Activated T-helper 2 cell treated with anti-CD3 and anti-CD28 coated beads, Interferon-gamma antibody, Interleukin-2, Interleukin-4, amounts not matched to agents 10 μg/mL and 5 μg/mL and 100 μg/mL, durations not matched to agents 14 hours and 24 hours and 36 hours (primary cell): ENCODE measurements at regions not wholly inside any gene's neighbourhood (a gene's known extent, or its start where the extent isn't known, plus 50 kb on each side); places are given as distances from the start of the nearest gene placed in this dataset.

ENCODE experiments used
- DNase-seq: peaks from one replicate; pipeline ENCODE4 v3.0.0; 2021; ENCODE audit warnings: low spot score
- H3K27ac Mint-ChIP-seq: one replicate; pipeline ENCODE4 v1.8.0; 2021; ENCODE audit warnings: mixed read lengths
- H3K27me3 Mint-ChIP-seq: one replicate; pipeline ENCODE4 v1.8.0; 2021; ENCODE audit warnings: low read depth, mixed read lengths
- H3K36me3 Mint-ChIP-seq: one replicate; pipeline ENCODE4 v1.8.0; 2021; ENCODE audit warnings: low read depth, mixed read lengths
- H3K4me1 Mint-ChIP-seq: one replicate; pipeline ENCODE4 v1.8.0; 2021; ENCODE audit warnings: low read depth, mixed read lengths
- H3K4me3 Mint-ChIP-seq: one replicate; pipeline ENCODE4 v1.8.0; 2021; ENCODE audit warnings: low read depth, mild to moderate bottlenecking, moderate library complexity, mixed read lengths
- H3K9me3 Mint-ChIP-seq: one replicate; pipeline ENCODE4 v1.8.0; 2021; ENCODE audit warnings: mixed read lengths
- intact Hi-C: fragments of 100-400 bp; cut with micrococcal nuclease; formaldehyde crosslinking; loops from one replicate; pipeline ENCODE4 v1.15.1; 2023

DNA sequence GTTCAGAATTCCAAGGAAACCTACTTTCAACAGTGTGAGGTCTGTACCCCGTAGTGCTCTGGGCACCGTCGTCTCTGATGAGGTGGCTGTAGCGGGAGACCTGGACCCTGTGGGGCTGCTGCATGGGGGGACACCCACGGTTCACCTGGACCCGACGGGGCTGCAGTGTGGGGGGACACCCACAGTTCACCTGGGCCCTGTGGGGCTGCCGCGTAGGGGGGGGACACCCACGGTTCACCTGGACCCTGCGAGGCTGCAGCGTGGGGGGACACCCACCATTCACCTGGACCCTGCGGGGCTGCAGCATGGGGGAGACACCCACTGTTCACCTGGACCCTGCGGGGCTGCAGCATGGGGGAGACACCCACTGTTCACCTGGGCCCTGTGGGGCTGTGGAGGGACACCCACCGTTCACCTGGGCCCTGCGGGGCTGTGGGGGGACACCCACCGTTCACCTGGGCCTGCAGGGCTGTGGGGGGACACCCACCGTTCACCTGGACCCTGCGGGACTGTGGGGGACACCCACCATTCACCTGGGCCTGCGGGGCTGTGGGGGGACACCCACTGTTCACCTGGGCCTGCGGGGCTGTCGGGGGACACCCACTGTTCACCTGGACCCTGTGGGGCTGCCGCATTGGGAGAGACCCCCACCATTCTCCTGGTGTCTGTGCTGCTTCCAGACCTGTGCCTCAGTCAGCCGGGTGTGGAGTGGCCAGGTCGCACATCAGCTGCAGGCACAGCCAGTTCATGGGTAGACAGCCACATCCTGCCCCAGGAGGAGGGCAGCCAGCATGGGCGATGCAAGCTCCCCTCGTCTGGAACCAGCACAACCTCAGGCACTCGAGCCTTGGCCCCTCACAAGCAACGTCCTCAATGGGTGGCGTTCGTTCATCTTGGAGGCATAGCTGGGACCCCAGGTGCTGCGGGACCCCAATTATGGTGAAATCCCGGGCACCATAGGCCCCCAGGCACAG lies 114.5 kb downstream of the TMEM18 start:
- intact Hi-C loops: no loop called here

DNA sequence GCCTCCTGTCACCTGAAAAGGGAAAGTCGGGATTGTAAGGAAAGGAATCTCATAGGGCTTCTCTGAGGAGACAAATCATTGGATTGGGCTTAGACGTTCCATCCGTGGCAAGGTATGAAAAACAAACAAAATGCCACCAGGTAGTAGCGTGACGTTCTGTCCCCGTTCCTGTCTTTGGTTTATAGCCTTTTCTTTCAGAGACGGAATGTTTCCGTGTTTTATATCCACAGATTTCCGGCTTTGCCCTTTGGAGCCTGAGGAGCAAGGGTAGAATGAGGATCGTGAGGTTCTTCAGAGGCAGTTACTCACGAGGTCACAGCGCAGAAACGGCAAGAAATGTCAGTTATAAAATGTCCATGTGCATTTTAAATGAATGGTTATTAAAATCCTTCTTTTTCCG lies 118.3 kb downstream of the TMEM18 start:
- intact Hi-C loops: no loop called here
- H3K4me3 Mint-ChIP-seq: no peak overlapping the region
- DNase-seq: no peak
- H3K4me1 Mint-ChIP-seq: no peaks in the 10 kb centered on the region
- H3K27me3 Mint-ChIP-seq: no peaks in the 10 kb centered on the region
- no peaks in the 10 kb centered on the region for H3K36me3 Mint-ChIP-seq
- no peak overlapping the region for H3K27ac Mint-ChIP-seq
- H3K9me3 Mint-ChIP-seq: no peaks in the 10 kb centered on the region

More for the DNA sequence above, 114.5 kb downstream of the TMEM18 start:
- no peak for DNase-seq
- Mint-ChIP-seq H3K9me3 (no peaks in the 10 kb centered on the region), H3K27ac (no peak overlapping the region), H3K4me1 (no peaks in the 10 kb centered on the region), H3K27me3 (no peaks in the 10 kb centered on the region), H3K4me3 (no peak overlapping the region), H3K36me3 (no peaks in the 10 kb centered on the region)

DNA sequence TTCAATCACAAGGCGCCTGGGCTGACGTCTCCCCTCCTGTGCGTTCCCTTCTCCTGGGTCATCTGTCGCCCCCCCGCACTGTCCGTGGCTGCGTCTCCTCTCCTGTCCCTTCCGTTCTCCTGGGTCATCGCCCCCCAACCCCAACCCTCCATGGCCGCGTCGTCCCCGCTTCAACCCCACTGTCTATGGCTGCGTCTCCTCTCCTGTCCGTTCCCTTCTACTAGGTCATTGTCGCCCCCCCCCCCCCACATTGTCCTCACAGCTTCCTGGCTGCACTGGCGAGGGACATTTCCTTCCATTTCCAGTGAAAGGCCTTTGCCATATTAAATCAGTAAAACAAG lies 118.9 kb downstream of the TMEM18 start:
- no peaks in the 10 kb centered on the region for H3K27me3 Mint-ChIP-seq
- no peak overlapping the region for H3K27ac Mint-ChIP-seq
- no peak overlapping the region for H3K4me3 Mint-ChIP-seq
- no peak for DNase-seq
- no peaks in the 10 kb centered on the region for H3K9me3 Mint-ChIP-seq
- H3K4me1 Mint-ChIP-seq: no peaks in the 10 kb centered on the region
- no peaks in the 10 kb centered on the region for H3K36me3 Mint-ChIP-seq
- intact Hi-C loops: no loop called here

DNA sequence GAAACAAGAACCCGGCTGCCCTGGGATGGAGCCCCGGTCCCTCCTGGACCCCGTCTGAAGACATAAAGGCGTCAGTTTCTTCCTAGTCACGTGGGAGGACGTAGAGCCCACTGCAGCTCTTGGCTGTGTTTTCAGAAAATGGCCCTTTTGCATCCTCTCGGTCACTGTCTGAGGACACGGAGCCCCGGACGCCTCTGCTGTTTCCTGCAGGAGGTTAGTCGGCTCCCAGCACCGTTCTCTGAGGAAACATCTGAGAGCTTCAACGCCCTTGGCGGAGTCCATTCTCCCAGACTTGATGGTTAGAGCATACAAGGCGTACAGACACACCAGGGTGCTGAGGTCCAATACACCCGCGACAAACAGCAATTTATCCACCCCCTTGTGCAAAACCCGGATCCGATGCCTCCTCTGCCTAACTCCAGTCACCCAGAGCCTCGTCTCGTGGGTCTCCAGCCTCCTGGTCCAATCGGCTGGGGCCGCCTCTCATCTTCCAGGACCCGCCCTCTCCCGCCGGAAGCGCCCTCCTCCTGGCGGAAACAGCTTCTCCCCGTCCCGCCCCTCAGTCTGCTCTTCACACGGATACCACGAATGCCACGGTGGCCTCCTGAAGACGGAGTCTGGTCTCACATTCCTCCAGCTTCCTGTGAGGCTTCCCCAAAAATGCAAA lies 119.4 kb downstream of the TMEM18 start:
- no peak for DNase-seq
- Mint-ChIP-seq H3K27me3 (no peaks in the 10 kb centered on the region), H3K4me1 (no peaks in the 10 kb centered on the region)

DNA sequence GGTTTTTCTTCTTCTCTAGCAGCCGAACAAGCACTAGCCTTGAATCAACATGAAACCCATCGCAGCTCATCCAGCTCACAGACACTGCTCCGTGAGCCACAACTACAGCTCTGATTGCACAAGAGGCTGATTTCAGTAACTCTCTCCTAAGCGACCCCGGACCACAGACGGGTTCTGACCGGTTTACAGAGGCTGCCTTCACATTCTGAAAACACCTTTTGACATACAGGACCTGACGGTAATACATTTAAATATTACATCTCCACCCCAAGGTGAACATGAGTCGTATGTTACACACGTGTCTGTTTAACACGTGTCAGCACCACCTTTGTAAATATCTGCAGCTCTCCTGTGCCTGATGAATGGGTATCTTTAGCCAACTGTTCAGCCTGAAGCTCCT lies 120.7 kb downstream of the TMEM18 start:
- H3K36me3 Mint-ChIP-seq: no peaks in the 10 kb centered on the region
- peaks cover 1% of the 10 kb centered on the region for H3K27me3 Mint-ChIP-seq
- no peak overlapping the region for H3K27ac Mint-ChIP-seq
- DNase-seq: no peak
- no peaks in the 10 kb centered on the region for H3K4me1 Mint-ChIP-seq
- intact Hi-C loops: no loop called here
- no peaks in the 10 kb centered on the region for H3K9me3 Mint-ChIP-seq
- no peak overlapping the region for H3K4me3 Mint-ChIP-seq

More for the DNA sequence above, 119.4 kb downstream of the TMEM18 start:
- intact Hi-C loops: no loop called here
- Mint-ChIP-seq H3K4me3 (no peak overlapping the region), H3K27ac (no peak overlapping the region), H3K9me3 (no peaks in the 10 kb centered on the region), H3K36me3 (no peaks in the 10 kb centered on the region)

DNA sequence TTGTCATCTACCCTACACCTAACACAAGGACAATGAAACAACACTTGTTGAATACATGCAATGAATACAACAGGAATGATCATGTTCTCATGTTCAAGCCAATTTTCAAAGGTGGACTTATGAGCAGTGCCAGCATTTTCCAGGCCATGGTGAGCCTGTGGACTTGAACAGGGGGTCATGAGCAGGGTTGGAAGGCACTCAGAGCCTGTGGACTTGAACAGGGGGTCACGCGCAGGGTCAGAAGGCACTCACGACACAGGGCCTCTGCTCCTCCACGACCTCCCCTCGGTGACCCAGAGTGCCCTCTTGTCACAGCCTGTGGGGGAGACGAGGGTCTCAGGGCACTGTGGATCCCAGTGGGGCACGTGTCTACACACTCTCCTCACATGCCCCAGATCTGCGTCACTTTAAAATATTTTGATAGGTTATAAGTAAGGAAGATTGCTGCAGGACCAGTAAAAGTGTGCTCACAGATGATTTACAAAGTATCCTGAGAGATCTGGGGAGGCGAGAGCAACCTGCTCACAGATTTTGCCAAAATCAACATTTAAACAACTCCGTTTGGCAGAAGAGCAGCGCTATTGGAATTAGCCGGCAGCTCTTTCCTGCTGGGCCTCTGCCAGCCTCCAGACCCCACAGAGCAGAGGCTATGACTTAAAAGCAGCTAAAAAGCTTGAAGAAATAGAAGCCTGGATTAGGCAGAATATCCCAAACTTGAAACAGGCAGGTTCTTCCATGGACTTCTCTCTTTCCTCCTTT lies 121.9 kb downstream of the TMEM18 start:
- Mint-ChIP-seq H3K27me3 (peaks cover 8% of the 10 kb centered on the region), H3K27ac (no peak overlapping the region), H3K36me3 (no peaks in the 10 kb centered on the region), H3K9me3 (no peaks in the 10 kb centered on the region), H3K4me3 (no peak overlapping the region), H3K4me1 (no peaks in the 10 kb centered on the region)
- no peak for DNase-seq
- intact Hi-C loops: no loop called here

DNA sequence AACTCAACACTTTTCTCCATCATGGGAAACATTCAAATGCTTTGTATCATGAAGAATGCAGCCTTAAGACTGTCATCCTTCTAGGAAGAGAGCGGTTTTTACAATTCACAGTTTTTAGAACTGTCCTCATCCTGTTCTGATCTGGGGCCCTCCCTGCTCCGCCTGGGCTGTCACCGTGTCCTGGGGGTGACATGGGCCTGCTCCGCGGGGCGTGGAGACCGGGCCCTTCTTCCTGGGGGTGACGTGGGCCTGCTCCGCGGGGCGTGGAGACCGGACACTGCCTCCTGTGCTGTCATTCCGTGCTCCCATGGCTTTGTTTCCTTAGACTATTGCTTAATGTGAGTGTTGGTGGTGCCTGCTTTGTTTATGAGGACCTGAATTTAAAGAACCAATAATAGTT lies 122.8 kb downstream of the TMEM18 start:
- Mint-ChIP-seq H3K36me3 (no peaks in the 10 kb centered on the region), H3K4me3 (no peak overlapping the region), H3K9me3 (no peaks in the 10 kb centered on the region), H3K4me1 (no peaks in the 10 kb centered on the region), H3K27ac (no peak overlapping the region), H3K27me3 (peaks cover 10% of the 10 kb centered on the region)
- DNase-seq: no peak
- intact Hi-C loops: no loop called here

DNA sequence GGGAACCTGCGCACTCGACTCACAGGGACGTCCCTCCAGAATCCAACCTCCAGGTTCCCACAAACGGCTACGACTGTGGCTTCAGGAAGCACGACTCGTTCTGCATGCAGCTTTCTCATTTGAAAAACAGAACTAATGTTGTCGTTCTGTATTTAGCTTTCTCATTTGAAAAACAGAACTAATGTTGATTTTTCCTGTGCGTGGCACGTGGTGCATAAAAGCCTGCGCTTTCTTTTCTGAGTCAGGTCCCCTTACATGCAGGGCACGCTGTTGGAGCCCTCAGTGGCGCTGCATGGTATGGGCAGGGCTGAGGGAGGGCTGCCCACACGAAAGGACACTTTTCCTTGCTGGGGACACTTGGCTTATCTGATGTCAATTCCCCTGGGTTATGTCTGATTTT lies 124.3 kb downstream of the TMEM18 start:
- H3K4me3 Mint-ChIP-seq: no peak overlapping the region
- no peaks in the 10 kb centered on the region for H3K9me3 Mint-ChIP-seq
- DNase-seq: no peak
- intact Hi-C loops: no loop called here
- no peaks in the 10 kb centered on the region for H3K36me3 Mint-ChIP-seq
- H3K27me3 Mint-ChIP-seq: peaks cover 16% of the 10 kb centered on the region
- no peak overlapping the region for H3K27ac Mint-ChIP-seq
- no peaks in the 10 kb centered on the region for H3K4me1 Mint-ChIP-seq

DNA sequence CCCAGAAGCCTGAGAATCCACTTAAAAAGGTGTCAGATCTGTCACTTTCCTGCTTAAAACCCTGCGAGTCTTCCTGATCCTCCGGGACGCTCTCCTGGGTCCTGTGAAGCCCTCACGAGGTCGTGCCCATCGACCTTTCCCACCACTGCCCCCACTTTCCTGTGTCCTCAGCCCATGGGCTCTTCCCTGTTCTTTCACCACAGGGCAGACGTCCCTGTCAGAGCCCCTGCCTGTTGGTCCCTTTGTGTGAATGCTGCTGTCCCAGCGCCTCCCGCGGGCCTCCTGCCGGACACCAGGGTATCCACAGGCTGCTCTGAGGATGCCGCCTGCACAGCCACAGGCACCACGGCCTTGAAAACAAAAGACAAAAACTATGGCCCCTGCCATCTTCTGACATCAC lies 125.6 kb downstream of the TMEM18 start:
- Mint-ChIP-seq H3K4me1 (no peaks in the 10 kb centered on the region), H3K27ac (no peak overlapping the region), H3K4me3 (no peak overlapping the region), H3K36me3 (no peaks in the 10 kb centered on the region), H3K9me3 (no peaks in the 10 kb centered on the region), H3K27me3 (peaks cover 16% of the 10 kb centered on the region)
- intact Hi-C loops: no loop called here
- no peak for DNase-seq

DNA sequence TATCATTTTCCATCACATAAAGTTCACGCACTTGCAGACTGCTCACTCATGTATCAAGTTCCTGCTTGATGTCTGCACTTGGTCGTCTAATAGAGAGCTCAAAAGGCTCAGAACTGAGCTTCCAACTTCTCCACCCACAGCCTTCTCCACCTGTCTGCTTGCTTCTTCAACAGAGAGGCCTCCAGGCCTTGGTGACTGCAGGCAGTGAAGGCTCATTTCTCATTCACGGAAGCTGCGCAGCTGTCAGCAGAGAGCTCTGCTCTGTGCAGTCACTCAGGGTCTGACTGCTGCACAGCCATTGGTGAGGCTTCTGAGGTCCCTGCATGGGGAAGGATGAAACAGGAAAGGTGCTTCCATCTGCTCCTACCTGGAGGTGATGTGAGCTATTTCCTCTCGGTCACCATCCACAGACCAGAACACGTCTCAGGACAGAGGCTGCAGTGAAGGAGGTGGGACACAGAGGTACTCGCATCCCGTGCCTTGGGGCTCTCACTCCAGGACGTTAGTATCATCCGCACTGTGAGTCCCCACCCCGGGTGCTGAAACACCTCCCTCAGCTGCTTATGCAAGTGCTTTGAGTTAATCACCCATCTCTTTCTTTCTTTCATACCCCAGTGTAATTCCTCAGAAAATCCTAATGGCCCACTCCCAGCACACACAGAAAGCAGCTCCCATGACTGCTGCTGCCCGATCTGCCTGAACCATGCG lies 126.2 kb downstream of the TMEM18 start:
- no peak overlapping the region for H3K4me3 Mint-ChIP-seq
- no peaks in the 10 kb centered on the region for H3K36me3 Mint-ChIP-seq
- no peak for DNase-seq
- H3K27me3 Mint-ChIP-seq: peaks cover 16% of the 10 kb centered on the region
- H3K9me3 Mint-ChIP-seq: no peaks in the 10 kb centered on the region
- H3K27ac Mint-ChIP-seq: no peak overlapping the region
- no peaks in the 10 kb centered on the region for H3K4me1 Mint-ChIP-seq
- intact Hi-C loops: no loop called here

DNA sequence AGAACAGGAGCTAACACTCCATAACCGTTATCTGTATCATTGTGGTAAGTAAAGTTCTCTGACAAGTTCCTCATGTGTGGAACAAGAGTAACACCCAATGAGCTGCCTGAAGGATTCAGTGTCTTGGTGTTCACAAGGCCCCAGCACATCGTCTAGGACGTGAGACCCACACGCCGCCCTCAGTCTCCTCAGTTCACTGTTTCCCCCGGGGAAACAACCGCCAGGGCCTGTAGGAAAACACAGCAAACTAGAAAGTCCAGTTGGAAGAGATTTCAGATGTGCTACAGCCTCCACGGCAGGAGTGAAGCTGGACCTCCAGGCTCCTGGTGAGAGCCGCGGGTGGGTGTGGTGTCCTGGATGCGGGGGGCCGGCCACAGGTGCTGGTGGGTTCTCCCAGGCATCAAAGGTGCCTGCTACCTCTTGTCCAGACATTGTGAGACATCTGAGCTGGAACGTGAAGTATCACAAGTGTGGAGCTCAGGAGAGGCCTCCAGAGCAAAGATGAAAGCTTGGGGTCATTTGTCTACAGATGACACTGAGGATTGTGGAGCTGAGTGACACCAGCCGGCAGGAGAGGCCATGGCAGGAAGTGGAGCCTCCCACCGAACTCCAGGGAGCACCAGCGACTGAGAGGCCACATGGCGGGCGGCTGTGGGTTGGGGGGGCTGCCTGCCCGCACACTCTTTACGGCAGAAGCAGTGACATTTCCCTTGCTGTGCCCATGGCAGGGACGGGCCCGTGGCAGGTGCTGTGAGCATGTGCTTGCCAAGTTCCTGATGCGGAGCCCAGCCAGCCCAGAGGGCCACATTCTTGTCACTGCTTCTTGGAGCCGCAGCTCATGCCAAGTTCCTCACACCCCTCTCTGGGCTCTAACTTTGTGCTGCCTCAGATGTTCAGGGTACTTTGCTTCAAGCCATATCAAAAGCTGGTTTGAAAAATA lies 131.2 kb downstream of the TMEM18 start:
- intact Hi-C loops: no loop called here
- H3K9me3 Mint-ChIP-seq: no peaks in the 10 kb centered on the region
- H3K36me3 Mint-ChIP-seq: no peaks in the 10 kb centered on the region
- no peak overlapping the region for H3K4me3 Mint-ChIP-seq
- H3K4me1 Mint-ChIP-seq: no peaks in the 10 kb centered on the region
- peaks cover 13% of the 10 kb centered on the region for H3K27me3 Mint-ChIP-seq
- H3K27ac Mint-ChIP-seq: no peak overlapping the region
- DNase-seq: no peak

DNA sequence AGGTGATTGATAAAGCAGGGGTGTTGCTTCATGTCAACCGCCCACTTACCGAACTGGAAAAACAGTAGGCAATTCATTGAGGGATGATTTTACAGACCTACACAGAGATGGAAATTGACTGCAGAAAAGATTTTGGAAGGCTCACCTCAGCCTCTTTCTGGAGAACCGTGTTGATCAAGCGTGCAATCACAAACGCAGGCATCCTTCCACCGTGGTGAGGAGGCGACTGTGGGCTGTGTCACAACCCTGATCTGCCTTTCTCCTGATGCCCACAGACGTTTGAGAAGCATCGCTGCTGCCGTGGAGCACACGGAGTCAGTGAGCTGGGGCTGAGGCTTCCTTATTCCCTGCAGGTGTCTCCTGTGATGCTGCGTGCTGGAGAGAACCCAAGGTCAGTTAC lies 132.0 kb downstream of the TMEM18 start:
- intact Hi-C loops: no loop called here
- no peak overlapping the region for H3K4me3 Mint-ChIP-seq
- no peak overlapping the region for H3K27ac Mint-ChIP-seq
- H3K4me1 Mint-ChIP-seq: no peaks in the 10 kb centered on the region
- H3K27me3 Mint-ChIP-seq: peaks cover 9% of the 10 kb centered on the region
- no peaks in the 10 kb centered on the region for H3K9me3 Mint-ChIP-seq
- H3K36me3 Mint-ChIP-seq: no peaks in the 10 kb centered on the region
- DNase-seq: no peak
